SK-N-SH (cell line): ENCODE measurements at regions not wholly inside any gene's neighbourhood (a gene's known extent, or its start where the extent isn't known, plus 50 kb on each side); places are given as distances from the start of the nearest gene placed in this dataset.

ENCODE experiments used
- CTCF ChIA-PET: fragments of 300-600, 350-600 bp; formaldehyde crosslinking; extraction: SDS; loops from one replicate; lab custom pipeline; 2021; lab: Yijun Ruan, JAX
- POLR2A ChIA-PET: fragments of 350-600 bp; sonication (Branson Sonifier 250); formaldehyde crosslinking; extraction: SDS; loops from one replicate; lab custom pipeline; 2020; ENCODE audit warnings: antibody characterized with exemption, inconsistent platforms; lab: Yijun Ruan, JAX
- DNase-seq: peaks from one replicate; pipeline ENCODE4 v3.0.0; 2012
- H2AFZ ChIP-seq: fragments of 200-600 bp; sonication (generic); 2 replicates; pipeline ENCODE4 v1.8.1; 2016; ENCODE audit warnings: antibody characterized with exemption, mild to moderate bottlenecking, low read depth
- H3F3A ChIP-seq: fragments of 200-600 bp; sonication (generic); replicated peaks from 2 replicates; pipeline ENCODE3; 2016; ENCODE audit warnings: antibody characterized with exemption, mild to moderate bottlenecking; ENCODE audit not compliant: insufficient read depth
- H3K27ac ChIP-seq, 2 experiments: fragments of 200-500 bp in 1 of 2; fragments of 200-600 bp in 1 of 2; sonication (Bioruptor generic) in 1 of 2; sonication (generic), shearing (Covaris generic) in 1 of 2; 2 replicates each; pipeline versions ENCODE4 v1.5.1 to v1.6.1; 2014 to 2016; ENCODE audit warnings: low read depth in 2 of 2, inconsistent platforms in 1 of 2, low read length in 1 of 2, mild to moderate bottlenecking in 1 of 2, mixed read lengths in 1 of 2
- H3K27me3 ChIP-seq: fragments of 200-600 bp; sonication (generic), shearing (Covaris generic); 2 replicates; pipeline ENCODE4 v1.6.1; 2016; ENCODE audit warnings: mixed run types; ENCODE audit not compliant: insufficient read depth
- H3K36me3 ChIP-seq, 2 experiments: fragments of 200-500 bp in 1 of 2; fragments of 200-600 bp in 1 of 2; sonication (Bioruptor generic) in 1 of 2; sonication (generic) in 1 of 2; replicated peaks in 1 of 2; 2 replicates each; pipeline versions ENCODE3 to v1.5.1; 2014 to 2016; ENCODE audit warnings: low read length in 1 of 2, mild to moderate bottlenecking in 1 of 2; ENCODE audit not compliant: insufficient read depth in 2 of 2, control insufficient read depth in 1 of 2
- H3K4me1 ChIP-seq, 2 experiments: fragments of 200-500 bp in 1 of 2; fragments of 200-600 bp in 1 of 2; sonication (Bioruptor generic) in 1 of 2; sonication (generic), shearing (Covaris generic) in 1 of 2; 2 replicates each; pipeline versions ENCODE4 v1.5.1 to v1.6.1; 2014 to 2016; ENCODE audit warnings: low read depth in 1 of 2, low read length in 1 of 2, mixed run types in 1 of 2; ENCODE audit not compliant: insufficient read depth in 2 of 2, control insufficient read depth in 1 of 2
- H3K4me2 ChIP-seq: fragments of 200-600 bp; sonication (generic), shearing (Covaris generic); 2 replicates; pipeline ENCODE4 v1.6.1; 2017; ENCODE audit warnings: mixed run types
- H3K4me3 ChIP-seq, 2 experiments: fragments of 200-500 bp in 1 of 2; fragments of 200-600 bp in 1 of 2; sonication (Bioruptor generic) in 1 of 2; sonication (generic), shearing (Covaris generic) in 1 of 2; 2 replicates each; pipeline versions ENCODE4 v1.5.1 to v1.8.1; 2014 to 2016; ENCODE audit warnings: low read depth in 2 of 2, inconsistent platforms in 1 of 2, low read length in 1 of 2, mild to moderate bottlenecking in 1 of 2, mixed read lengths in 1 of 2, moderate library complexity in 1 of 2
- H3K79me2 ChIP-seq: fragments of 200-600 bp; sonication (generic); 2 replicates; pipeline ENCODE4 v1.8.1; 2017; ENCODE audit warnings: mild to moderate bottlenecking; ENCODE audit not compliant: insufficient read depth
- H3K9ac ChIP-seq: fragments of 200-600 bp; sonication (generic); 2 replicates; pipeline ENCODE4 v1.6.1; 2017; ENCODE audit warnings: mixed run types
- H3K9me2 ChIP-seq: fragments of 200-600 bp; sonication (generic); 2 replicates; pipeline ENCODE4 v1.6.1; 2017; ENCODE audit warnings: mixed run types
- H3K9me3 ChIP-seq: fragments of 200-600 bp; sonication (generic); 2 replicates; pipeline ENCODE4 v1.6.1; 2017; ENCODE audit warnings: mixed run types, mild to moderate bottlenecking, moderate library complexity
- H4K20me1 ChIP-seq: fragments of 200-600 bp; sonication (generic); 2 replicates; pipeline ENCODE4 v1.6.1; 2017; ENCODE audit warnings: mild to moderate bottlenecking, mixed run types; ENCODE audit not compliant: insufficient read depth
- EZH2phosphoT487 ChIP-seq: fragments of 200-600 bp; sonication (generic); IDR thresholded peaks from 2 replicates; pipeline ENCODE4 v1.6.1; 2017; ENCODE audit warnings: low read depth, mixed run types, mild to moderate bottlenecking, antibody characterized with exemption, moderate library complexity, borderline replicate concordance
- FOSL2 ChIP-seq: IDR thresholded peaks from 2 replicates; pipeline ENCODE4 v1.4.0; 2012; ENCODE audit warnings: low read depth, mild to moderate bottlenecking, moderate library complexity, borderline replicate concordance
- MXI1 ChIP-seq: IDR thresholded peaks from 2 replicates; pipeline ENCODE4 v1.6.1; 2012; ENCODE audit warnings: mild to moderate bottlenecking, low read depth, low read length, improper control_type of control experiment
- PBX3 ChIP-seq: IDR thresholded peaks from 2 replicates; pipeline ENCODE4; 2012
- RFX5 ChIP-seq: IDR thresholded peaks from 2 replicates; pipeline ENCODE4 v1.6.1; 2012; ENCODE audit warnings: mild to moderate bottlenecking, improper control_type of control experiment, low read length
- YY1 ChIP-seq: IDR thresholded peaks from 2 replicates; pipeline ENCODE4 v1.4.0; 2012; ENCODE audit warnings: low read depth, mild to moderate bottlenecking
- WGBS: methylation state at CpG from one replicate; pipeline ENCODE4 v1.1.6; 2017; ENCODE audit warnings: low lambda C conversion rate; 5-methylcytosine and 5-hydroxymethylcytosine counted together
- TF ChIP-seq, protein P1 (sequence below): fragments of 150-350 bp; IDR thresholded peaks from 2 replicates; pipeline ENCODE4 v1.6.1; 2016; ENCODE audit warnings: mild to moderate bottlenecking, low read depth, low read length
- TF ChIP-seq, protein P2 (sequence below): IDR thresholded peaks from 2 replicates; pipeline ENCODE4 v1.6.1; 2012; ENCODE audit warnings: mild to moderate bottlenecking, low read depth, low read length, moderate library complexity

- POLR2A ChIA-PET, result no interaction called here
- H3K4me3 ChIP-seq, result no peak overlapping the region
These were observed 608.2 kb upstream of the DAB2 start for GRCh38 chr5:40033009-40033408.

GRCh38 chr5:40030661-40031060 lies 605.9 kb upstream of the DAB2 start:
- ChIA-PET POLR2A (no interaction called here), CTCF (interaction anchor here (0.9 kb wide), 1 partner anchor 9 kb away, joined by 3 read pairs; no protein-coding TSS in a partner anchor)

More at GRCh38 chr5:40033009-40033408, 608.2 kb upstream of the DAB2 start:
- no peak overlapping the region for H3K27ac ChIP-seq
- H3K4me1 ChIP-seq, result no peaks in the 10 kb centered on the region
- H3K9ac ChIP-seq, result no peak overlapping the region
- no peaks in the 10 kb centered on the region for H3K36me3 ChIP-seq
- no peaks in the 10 kb centered on the region for H3K9me2 ChIP-seq
- CTCF ChIA-PET, result no interaction called here
- H3F3A ChIP-seq, result no peaks in the 10 kb centered on the region
- H4K20me1 ChIP-seq, result no peaks in the 10 kb centered on the region
- H3K4me2 ChIP-seq, result no peak overlapping the region
- 5% methylated on average over 1 of the region's 1 CpG for WGBS
- H3K79me2 ChIP-seq, result no peaks in the 10 kb centered on the region
- no peaks in the 10 kb centered on the region for H3K9me3 ChIP-seq
- TF ChIP-seq PBX3, result no peak
- TF ChIP-seq YY1, result no peak
- no peak for TF ChIP-seq MXI1
- no peak for TF ChIP-seq FOSL2
- TF ChIP-seq EZH2phosphoT487, result no peak
- no peak for DNase-seq
- no peaks in the 10 kb centered on the region; the same call in 1 of the 2 replicates for H3K27me3 ChIP-seq
- H2AFZ ChIP-seq, result no peak overlapping the region

More at GRCh38 chr5:40030661-40031060, 605.9 kb upstream of the DAB2 start:
- Histone ChIP-seq H3K27ac (no peak overlapping the region), H3K9me3 (no peaks in the 10 kb centered on the region), H3K36me3 (no peaks in the 10 kb centered on the region), H3F3A (no peaks in the 10 kb centered on the region), H4K20me1 (no peaks in the 10 kb centered on the region), H3K4me2 (no peak overlapping the region), H3K4me1 (no peaks in the 10 kb centered on the region), H3K4me3 (no peak overlapping the region), H3K27me3 (no peaks in the 10 kb centered on the region; the same call in 1 of the 2 replicates), H3K9ac (no peak overlapping the region), H2AFZ (no peak overlapping the region), H3K9me2 (no peaks in the 10 kb centered on the region), H3K79me2 (no peaks in the 10 kb centered on the region)
- TF ChIP-seq, protein P1, sequence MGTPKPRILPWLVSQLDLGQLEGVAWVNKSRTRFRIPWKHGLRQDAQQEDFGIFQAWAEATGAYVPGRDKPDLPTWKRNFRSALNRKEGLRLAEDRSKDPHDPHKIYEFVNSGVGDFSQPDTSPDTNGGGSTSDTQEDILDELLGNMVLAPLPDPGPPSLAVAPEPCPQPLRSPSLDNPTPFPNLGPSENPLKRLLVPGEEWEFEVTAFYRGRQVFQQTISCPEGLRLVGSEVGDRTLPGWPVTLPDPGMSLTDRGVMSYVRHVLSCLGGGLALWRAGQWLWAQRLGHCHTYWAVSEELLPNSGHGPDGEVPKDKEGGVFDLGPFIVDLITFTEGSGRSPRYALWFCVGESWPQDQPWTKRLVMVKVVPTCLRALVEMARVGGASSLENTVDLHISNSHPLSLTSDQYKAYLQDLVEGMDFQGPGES, result no peak
- TF ChIP-seq PBX3 (no peak), FOSL2 (no peak), RFX5 (no peak)
- TF ChIP-seq, protein P2, sequence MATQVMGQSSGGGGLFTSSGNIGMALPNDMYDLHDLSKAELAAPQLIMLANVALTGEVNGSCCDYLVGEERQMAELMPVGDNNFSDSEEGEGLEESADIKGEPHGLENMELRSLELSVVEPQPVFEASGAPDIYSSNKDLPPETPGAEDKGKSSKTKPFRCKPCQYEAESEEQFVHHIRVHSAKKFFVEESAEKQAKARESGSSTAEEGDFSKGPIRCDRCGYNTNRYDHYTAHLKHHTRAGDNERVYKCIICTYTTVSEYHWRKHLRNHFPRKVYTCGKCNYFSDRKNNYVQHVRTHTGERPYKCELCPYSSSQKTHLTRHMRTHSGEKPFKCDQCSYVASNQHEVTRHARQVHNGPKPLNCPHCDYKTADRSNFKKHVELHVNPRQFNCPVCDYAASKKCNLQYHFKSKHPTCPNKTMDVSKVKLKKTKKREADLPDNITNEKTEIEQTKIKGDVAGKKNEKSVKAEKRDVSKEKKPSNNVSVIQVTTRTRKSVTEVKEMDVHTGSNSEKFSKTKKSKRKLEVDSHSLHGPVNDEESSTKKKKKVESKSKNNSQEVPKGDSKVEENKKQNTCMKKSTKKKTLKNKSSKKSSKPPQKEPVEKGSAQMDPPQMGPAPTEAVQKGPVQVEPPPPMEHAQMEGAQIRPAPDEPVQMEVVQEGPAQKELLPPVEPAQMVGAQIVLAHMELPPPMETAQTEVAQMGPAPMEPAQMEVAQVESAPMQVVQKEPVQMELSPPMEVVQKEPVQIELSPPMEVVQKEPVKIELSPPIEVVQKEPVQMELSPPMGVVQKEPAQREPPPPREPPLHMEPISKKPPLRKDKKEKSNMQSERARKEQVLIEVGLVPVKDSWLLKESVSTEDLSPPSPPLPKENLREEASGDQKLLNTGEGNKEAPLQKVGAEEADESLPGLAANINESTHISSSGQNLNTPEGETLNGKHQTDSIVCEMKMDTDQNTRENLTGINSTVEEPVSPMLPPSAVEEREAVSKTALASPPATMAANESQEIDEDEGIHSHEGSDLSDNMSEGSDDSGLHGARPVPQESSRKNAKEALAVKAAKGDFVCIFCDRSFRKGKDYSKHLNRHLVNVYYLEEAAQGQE, result no peak
- 0% methylated on average over 2 of the region's 2 CpGs for WGBS
- no peak for DNase-seq
